ENCODE measurements at regions not wholly inside any gene's neighbourhood (a gene's known extent, or its start where the extent isn't known, plus 50 kb on each side); places are given as distances from the start of the nearest gene placed in this dataset.

DNA sequence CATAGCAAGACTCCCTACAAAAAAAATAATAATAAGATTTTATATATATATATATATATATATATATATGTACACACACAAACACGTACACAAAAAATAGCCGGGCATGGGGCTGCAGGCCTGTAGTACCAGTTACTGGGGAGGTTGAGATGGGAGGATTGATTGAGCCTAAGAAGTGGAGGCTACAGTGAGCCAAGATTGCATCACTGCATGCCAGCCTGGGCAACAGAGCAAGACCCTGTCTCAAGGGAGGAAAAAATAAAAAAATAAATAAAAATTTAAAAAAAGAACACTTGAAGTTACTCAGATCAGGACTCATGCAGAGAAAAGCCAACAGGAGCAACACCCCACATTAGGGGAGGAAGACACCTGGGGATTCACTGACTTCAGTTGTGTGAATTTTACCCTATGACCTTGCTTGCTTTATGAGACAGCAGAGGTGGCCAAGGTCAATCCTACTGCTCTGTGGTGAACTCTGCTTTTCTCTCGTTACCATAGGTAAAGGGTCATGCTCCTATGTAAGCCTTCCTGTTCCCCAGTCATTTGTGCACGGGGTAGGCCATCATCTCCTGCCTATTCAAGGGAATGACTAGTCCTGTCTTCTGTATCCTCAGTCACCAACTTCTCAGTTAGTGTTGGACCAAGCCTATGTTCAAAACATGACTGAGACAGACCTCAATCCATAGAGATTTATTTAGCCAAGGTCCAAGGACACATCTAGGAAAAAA is 1119.8 kb upstream of the TMEM132C start:
- no peak overlapping the region for H2AFZ ChIP-seq
- DNase-seq: no peak
- in situ Hi-C loops (cut with MboI): no loop called here
- H3K27ac ChIP-seq: no peak overlapping the region
- peaks cover 11% of the 10 kb centered on the region for H3F3A ChIP-seq (ENCODE audit: insufficient read depth)
- TF ChIP-seq EZH2 (IDR thresholded peaks at IDR 0.05; ENCODE audit: insufficient read depth, poor library complexity, severe bottlenecking): no peak
- no peak for TF ChIP-seq EZH2phosphoT487 (IDR thresholded peaks at IDR 0.05; ENCODE audit: insufficient read depth, low read depth)
- H3K27me3 ChIP-seq (replicated peaks; ENCODE audit: insufficient read depth): no peaks in the 10 kb centered on the region
- no peaks in the 10 kb centered on the region for H3K9me2 ChIP-seq (ENCODE audit: insufficient read depth)
- WGBS, 2 experiments (ENCODE audit: low coverage in 1 of 2, low lambda C conversion rate in 2 of 2, missing lambda C conversion rate in 2 of 2): 98% methylated on average over 4 of the region's 4 CpGs
- H3K4me1 ChIP-seq (ENCODE audit: insufficient read depth): peaks cover 18% of the 10 kb centered on the region
- H4K20me1 ChIP-seq (ENCODE audit: insufficient read depth): no peaks in the 10 kb centered on the region
- no peak overlapping the region for H3K4me3 ChIP-seq
- H3K9me3 ChIP-seq (ENCODE audit: low read depth): no peaks in the 10 kb centered on the region
- H3K79me2 ChIP-seq (ENCODE audit: insufficient read depth): no peaks in the 10 kb centered on the region
- no peak overlapping the region for H3K4me2 ChIP-seq (ENCODE audit: unreplicated experiment)
- no peak overlapping the region for H3K9ac ChIP-seq
- H3K36me3 ChIP-seq (ENCODE audit: low read depth): no peaks in the 10 kb centered on the region

- Histone ChIP-seq H3K9me2 (ENCODE audit: insufficient read depth) (no peaks in the 10 kb centered on the region), H3K27ac (no peak overlapping the region), H3K4me3 (no peak overlapping the region), H3K27me3 (replicated peaks; ENCODE audit: insufficient read depth) (no peaks in the 10 kb centered on the region), H3K36me3 (ENCODE audit: low read depth) (no peaks in the 10 kb centered on the region), H3K79me2 (ENCODE audit: insufficient read depth) (no peaks in the 10 kb centered on the region), H3F3A (ENCODE audit: insufficient read depth) (peaks cover 11% of the 10 kb centered on the region), H4K20me1 (ENCODE audit: insufficient read depth) (no peaks in the 10 kb centered on the region), H3K4me2 (ENCODE audit: unreplicated experiment) (no peak overlapping the region), H3K4me1 (ENCODE audit: insufficient read depth) (peaks cover 18% of the 10 kb centered on the region), H3K9ac (no peak overlapping the region), H3K9me3 (ENCODE audit: low read depth) (no peaks in the 10 kb centered on the region), H2AFZ (no peak overlapping the region)
- TF ChIP-seq EZH2phosphoT487 (IDR thresholded peaks at IDR 0.05; ENCODE audit: insufficient read depth, low read depth) (no peak), EZH2 (IDR thresholded peaks at IDR 0.05; ENCODE audit: insufficient read depth, poor library complexity, severe bottlenecking) (no peak)
- WGBS, 2 experiments (ENCODE audit: low coverage in 1 of 2, low lambda C conversion rate in 2 of 2, missing lambda C conversion rate in 2 of 2): 89 to 91% methylated on average over 4 of the region's 4 CpGs
- in situ Hi-C loops (cut with MboI): no loop called here
- no peak for DNase-seq
Measured at GRCh38 chr12:127147724-127148123, 1119.2 kb upstream of the TMEM132C start.

DNA sequence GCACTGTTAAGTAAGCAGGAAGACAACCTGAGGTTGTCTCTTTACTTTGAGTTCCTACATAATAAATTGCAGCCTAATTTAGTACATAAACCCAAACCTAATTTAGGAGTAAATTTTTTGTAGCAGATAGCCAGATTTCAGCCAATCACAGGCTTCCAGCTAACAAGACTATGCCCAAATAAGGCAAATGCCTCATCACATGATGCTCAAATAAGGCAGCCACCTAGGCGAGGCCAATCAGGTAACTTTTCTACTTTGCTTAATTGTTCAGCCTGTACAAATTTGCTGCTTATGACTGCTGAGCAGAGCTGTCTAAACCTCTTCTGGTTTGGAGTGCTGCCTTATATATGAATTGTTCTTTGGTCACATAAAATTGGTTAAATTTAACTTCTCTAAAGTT is 1118.7 kb upstream of the TMEM132C start:
- 96 to 97% methylated on average over 1 of the region's 1 CpG for WGBS, 2 experiments (ENCODE audit: low coverage in 1 of 2, low lambda C conversion rate in 2 of 2, missing lambda C conversion rate in 2 of 2)
- TF ChIP-seq EZH2phosphoT487 (IDR thresholded peaks at IDR 0.05; ENCODE audit: insufficient read depth, low read depth): no peak
- TF ChIP-seq EZH2 (IDR thresholded peaks at IDR 0.05; ENCODE audit: insufficient read depth, poor library complexity, severe bottlenecking): no peak

DNA sequence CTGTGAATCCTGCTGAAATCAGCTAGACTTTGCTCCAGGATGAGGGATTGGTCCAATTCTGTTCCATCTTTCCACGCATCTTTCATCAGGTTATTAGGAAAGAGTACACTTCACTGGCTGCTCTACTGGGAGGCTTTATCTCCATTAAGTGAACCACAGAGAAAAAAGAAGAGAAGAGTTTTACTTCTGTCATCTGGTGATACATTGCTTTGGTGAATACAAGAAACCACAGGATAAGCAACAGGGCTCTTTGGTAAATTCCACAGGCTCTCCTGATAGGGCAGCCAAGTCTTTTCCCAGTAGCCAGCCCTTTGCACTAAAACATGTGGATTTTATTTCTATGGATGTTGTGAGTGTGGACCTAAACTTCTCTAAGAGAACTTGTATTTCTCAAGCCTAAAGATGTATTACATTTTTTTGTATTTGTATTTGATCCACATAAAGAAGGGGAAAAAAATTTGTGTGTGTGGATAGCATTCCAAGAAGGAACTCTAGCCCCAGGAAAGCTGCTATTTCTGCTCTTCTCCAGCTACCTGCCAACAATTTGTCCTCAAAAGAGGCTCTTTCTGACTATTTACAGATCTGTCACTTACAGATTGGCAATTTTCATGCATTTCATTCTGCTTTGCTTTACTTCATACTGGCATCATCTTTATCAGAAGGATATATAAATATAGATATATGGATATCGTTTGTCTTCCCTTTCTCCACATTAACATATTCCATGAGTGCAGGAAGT is 1117.6 kb upstream of the TMEM132C start:
- no peaks in the 10 kb centered on the region for H3K9me2 ChIP-seq (ENCODE audit: insufficient read depth)
- no peaks in the 10 kb centered on the region for H3K27me3 ChIP-seq (replicated peaks; ENCODE audit: insufficient read depth)
- no peak overlapping the region for H3K4me2 ChIP-seq (ENCODE audit: unreplicated experiment)
- 0 out of 2 replicates have a peak, but pooled peaks have one; percentile 71 for TF ChIP-seq EZH2phosphoT487 (IDR thresholded peaks at IDR 0.05; ENCODE audit: insufficient read depth, low read depth)
- TF ChIP-seq EZH2 (IDR thresholded peaks at IDR 0.05; ENCODE audit: insufficient read depth, poor library complexity, severe bottlenecking): no peak
- H4K20me1 ChIP-seq (ENCODE audit: insufficient read depth): no peaks in the 10 kb centered on the region
- H3K4me1 ChIP-seq (ENCODE audit: insufficient read depth): peaks cover 18% of the 10 kb centered on the region
- no peak overlapping the region for H3K9ac ChIP-seq
- no peaks in the 10 kb centered on the region for H3K79me2 ChIP-seq (ENCODE audit: insufficient read depth)
- in situ Hi-C loops (cut with MboI): no loop called here
- WGBS, 2 experiments (ENCODE audit: low coverage in 1 of 2, low lambda C conversion rate in 2 of 2, missing lambda C conversion rate in 2 of 2): 43 to 49% methylated on average over 2 of the region's 2 CpGs
- H3K36me3 ChIP-seq (ENCODE audit: low read depth): no peaks in the 10 kb centered on the region
- no peak overlapping the region for H3K4me3 ChIP-seq
- H3K9me3 ChIP-seq (ENCODE audit: low read depth): no peaks in the 10 kb centered on the region
- peak; percentile 72 for DNase-seq
- H3F3A ChIP-seq (ENCODE audit: insufficient read depth): peaks cover 11% of the 10 kb centered on the region
- H3K27ac ChIP-seq: peak overlapping the region; percentile 14; the same call in 1 of the 2 replicates
- H2AFZ ChIP-seq: no peak overlapping the region

More for the DNA sequence above, 1118.7 kb upstream of the TMEM132C start:
- H3K4me2 ChIP-seq (ENCODE audit: unreplicated experiment): no peak overlapping the region
- H3K27me3 ChIP-seq (replicated peaks; ENCODE audit: insufficient read depth): no peaks in the 10 kb centered on the region
- in situ Hi-C loops (cut with MboI): no loop called here
- no peak overlapping the region for H2AFZ ChIP-seq
- no peak overlapping the region for H3K27ac ChIP-seq
- H3K9ac ChIP-seq: no peak overlapping the region
- no peaks in the 10 kb centered on the region for H4K20me1 ChIP-seq (ENCODE audit: insufficient read depth)
- H3K36me3 ChIP-seq (ENCODE audit: low read depth): no peaks in the 10 kb centered on the region
- H3K9me3 ChIP-seq (ENCODE audit: low read depth): no peaks in the 10 kb centered on the region
- no peaks in the 10 kb centered on the region for H3K79me2 ChIP-seq (ENCODE audit: insufficient read depth)
- H3K4me1 ChIP-seq (ENCODE audit: insufficient read depth): peaks cover 18% of the 10 kb centered on the region
- H3F3A ChIP-seq (ENCODE audit: insufficient read depth): peaks cover 11% of the 10 kb centered on the region
- H3K9me2 ChIP-seq (ENCODE audit: insufficient read depth): no peaks in the 10 kb centered on the region
- DNase-seq: no peak
- no peak overlapping the region for H3K4me3 ChIP-seq

Data from GM23248 (cell line).